ENCODE measurements at regions not wholly inside any gene's neighbourhood (a gene's known extent, or its start where the extent isn't known, plus 50 kb on each side); places are given as distances from the start of the nearest gene placed in this dataset.

GRCh38 chr3:159482994-159483367, 505.7 kb upstream of the IL12A start:
- DNase-seq = no peak
- Histone ChIP-seq H3K9me3 (peaks cover 0 to 31% (median 9%) of the 10 kb centered on the region in 8 donors), H3K4me3 (no peak overlapping the region), H3K27me3 (replicated peaks in 1 of 7) (no peaks in the 10 kb centered on the region), H3K27ac (no peak overlapping the region), H3K36me3 (no peaks in the 10 kb centered on the region), H3K4me1 (no peaks in the 10 kb centered on the region)
- intact Hi-C loops (cut with DNase I; ENCODE audit: low total_unique reads) = no loop called here
- no peak for TF ChIP-seq POLR2AphosphoS5 (IDR thresholded peaks at IDR 0.05)
- TF ChIP-seq CTCF (IDR thresholded peaks at IDR 0.05 in 8 of 11, conservative IDR thresholded peaks at IDR 0.05 in 3 of 11) = no peak
- no peak for TF ChIP-seq POLR2A (IDR thresholded peaks at IDR 0.05)
- 65 to 72% (median 66%) methylated on average over 5 of the region's 5 CpGs for WGBS, 5 donors

- H3K27ac ChIP-seq = no peak overlapping the region
- TF ChIP-seq CTCF (IDR thresholded peaks at IDR 0.05 in 8 of 11, conservative IDR thresholded peaks at IDR 0.05 in 3 of 11) (no peak), POLR2AphosphoS5 (IDR thresholded peaks at IDR 0.05) (no peak), POLR2A (IDR thresholded peaks at IDR 0.05) (no peak)
- H3K36me3 ChIP-seq = no peaks in the 10 kb centered on the region
- intact Hi-C loops (cut with DNase I; ENCODE audit: low total_unique reads) = no loop called here
- peaks cover 0 to 18% (median 0%) of the 10 kb centered on the region in 8 donors for H3K9me3 ChIP-seq
- no peak overlapping the region for H3K4me3 ChIP-seq
- 55 to 78% (median 66%) methylated on average over 2 of the region's 2 CpGs for WGBS, 5 donors
- no peaks in the 10 kb centered on the region for H3K4me1 ChIP-seq
- no peaks in the 10 kb centered on the region for H3K27me3 ChIP-seq (replicated peaks in 1 of 7)
- DNase-seq = no peak
Measured at GRCh38 chr3:159486580-159486979, 502.1 kb upstream of the IL12A start.

- no peak for TF ChIP-seq POLR2A (IDR thresholded peaks at IDR 0.05)
- no peak for TF ChIP-seq POLR2AphosphoS5 (IDR thresholded peaks at IDR 0.05)
- no peak for TF ChIP-seq CTCF (IDR thresholded peaks at IDR 0.05 in 8 of 11, conservative IDR thresholded peaks at IDR 0.05 in 3 of 11)
- intact Hi-C loops (cut with DNase I; ENCODE audit: low total_unique reads) = no loop called here
- Histone ChIP-seq H3K4me1 (no peaks in the 10 kb centered on the region), H3K36me3 (no peaks in the 10 kb centered on the region), H3K4me3 (no peak overlapping the region), H3K9me3 (peaks cover 0 to 18% (median 0%) of the 10 kb centered on the region in 8 donors), H3K27me3 (replicated peaks in 1 of 7) (no peaks in the 10 kb centered on the region), H3K27ac (no peak overlapping the region)
- no peak for DNase-seq
- 24 to 67% (median 50%) methylated on average over 2 of the region's 2 CpGs for WGBS, 5 donors
Measured at GRCh38 chr3:159487304-159487703, 501.3 kb upstream of the IL12A start.

- H3K36me3 ChIP-seq = no peaks in the 10 kb centered on the region
- 77 to 86% (median 79%) methylated on average over 2 of the region's 2 CpGs for WGBS, 5 donors
- no peak for DNase-seq
- no peak overlapping the region for H3K27ac ChIP-seq
- intact Hi-C loops (cut with DNase I; ENCODE audit: low total_unique reads) = no loop called here
- TF ChIP-seq POLR2A (IDR thresholded peaks at IDR 0.05) (no peak), POLR2AphosphoS5 (IDR thresholded peaks at IDR 0.05) (no peak), CTCF (IDR thresholded peaks at IDR 0.05 in 8 of 11, conservative IDR thresholded peaks at IDR 0.05 in 3 of 11) (no peak)
- H3K9me3 ChIP-seq = peaks cover 0 to 18% (median 0%) of the 10 kb centered on the region in 8 donors
- no peak overlapping the region for H3K4me3 ChIP-seq
- no peaks in the 10 kb centered on the region for H3K4me1 ChIP-seq
- H3K27me3 ChIP-seq (replicated peaks in 1 of 7) = no peaks in the 10 kb centered on the region
Measured at GRCh38 chr3:159488602-159489001, 500.0 kb upstream of the IL12A start.

All from spleen (tissue), 11 donors.